Right lobe of liver (tissue), 4 donors: ENCODE measurements at regions not wholly inside any gene's neighbourhood (a gene's known extent, or its start where the extent isn't known, plus 50 kb on each side); places are given as distances from the start of the nearest gene placed in this dataset.

Source experiments
- CTCF ChIP-seq, 4 donors: fragments of 200-600 bp in 3 of 4; fragments of 450-650 bp in 1 of 4; IDR thresholded peaks; one replicate each; pipeline versions ENCODE4 v1.5.1 to v1.8.0; 2016 to 2022; ENCODE audit warnings: antibody characterized with exemption in 4 of 4, mild to moderate bottlenecking in 2 of 4
- POLR2A ChIP-seq: fragments of 450-650 bp; IDR thresholded peaks from one replicate; pipeline ENCODE4 v1.6.1; 2017; ENCODE audit warnings: antibody characterized with exemption, mild to moderate bottlenecking
- donor health status: DM: no; HTN: no; CAD: no.
- donor health status: DM: no; HTN: no; CAD: no.
- donor health status: DM: no; HTN: yes; CAD: no.

- TF ChIP-seq CTCF (IDR thresholded peaks at IDR 0.05) (no peak), POLR2A (no peak)
These were observed 164.9 kb upstream of the TUT7 start for GRCh38 chr9:86519066-86519615.
